ENCODE measurements at regions not wholly inside any gene's neighbourhood (a gene's known extent, or its start where the extent isn't known, plus 50 kb on each side); places are given as distances from the start of the nearest gene placed in this dataset.

GRCh38 chr13:65103351-65103750 is 2126.8 kb downstream of the PCDH9 start:
- intact Hi-C loops (cut with DNase I) = no loop called here

GRCh38 chr13:65095161-65096082 is 2134.7 kb downstream of the PCDH9 start:
- intact Hi-C loops (cut with DNase I) = no loop called here
- no peak for ATAC-seq
- DNase-seq (ENCODE audit: missing footprints) = no peak

More at GRCh38 chr13:65103351-65103750, 2126.8 kb downstream of the PCDH9 start:
- no peak for DNase-seq (ENCODE audit: missing footprints)
- no peak for ATAC-seq

GRCh38 chr13:65093357-65093756 is 2136.8 kb downstream of the PCDH9 start:
- ATAC-seq (no peak), DNase-seq (ENCODE audit: missing footprints) (no peak)
- intact Hi-C loops (cut with DNase I) = no loop called here

GRCh38 chr13:65091031-65091430 is 2139.1 kb downstream of the PCDH9 start:
- ATAC-seq (no peak), DNase-seq (ENCODE audit: missing footprints) (no peak)
- intact Hi-C loops (cut with DNase I) = no loop called here

GRCh38 chr13:65090186-65090585 is 2139.9 kb downstream of the PCDH9 start:
- DNase-seq (ENCODE audit: missing footprints) (no peak), ATAC-seq (no peak)
- intact Hi-C loops (cut with DNase I) = no loop called here

- ATAC-seq = no peak
- intact Hi-C loops (cut with DNase I) = no loop called here
- no peak for DNase-seq (ENCODE audit: missing footprints)
Observed at GRCh38 chr13:65088906-65089305, 2141.2 kb downstream of the PCDH9 start.

- no peak for ATAC-seq
- intact Hi-C loops (cut with DNase I) = no loop called here
- no peak for DNase-seq (ENCODE audit: missing footprints)
Observed at GRCh38 chr13:65085977-65086376, 2144.2 kb downstream of the PCDH9 start.

GRCh38 chr13:65074248-65074647 is 2155.9 kb downstream of the PCDH9 start:
- intact Hi-C loops (cut with DNase I) = no loop called here
- ATAC-seq = no peak
- DNase-seq (ENCODE audit: missing footprints) = no peak

GRCh38 chr13:65064967-65065366 is 2165.2 kb downstream of the PCDH9 start:
- ATAC-seq = no peak
- intact Hi-C loops (cut with DNase I) = no loop called here
- DNase-seq (ENCODE audit: missing footprints) = no peak

GRCh38 chr13:65063753-65064152 is 2166.4 kb downstream of the PCDH9 start:
- DNase-seq (ENCODE audit: missing footprints) (no peak), ATAC-seq (no peak)
- intact Hi-C loops (cut with DNase I) = no loop called here

GRCh38 chr13:65057986-65058385 is 2172.2 kb downstream of the PCDH9 start:
- intact Hi-C loops (cut with DNase I) = no loop called here
- no peak for ATAC-seq
- DNase-seq (ENCODE audit: missing footprints) = no peak

GRCh38 chr13:65054277-65054676 is 2175.9 kb downstream of the PCDH9 start:
- no peak for ATAC-seq
- intact Hi-C loops (cut with DNase I) = no loop called here
- DNase-seq (ENCODE audit: missing footprints) = no peak

GRCh38 chr13:65036999-65037398 is 2193.1 kb downstream of the PCDH9 start:
- intact Hi-C loops (cut with DNase I) = no loop called here
- DNase-seq (ENCODE audit: missing footprints) = no peak
- no peak for ATAC-seq

- ATAC-seq (no peak), DNase-seq (ENCODE audit: missing footprints) (no peak)
- intact Hi-C loops (cut with DNase I) = no loop called here
Observed at GRCh38 chr13:65035302-65035701, 2194.8 kb downstream of the PCDH9 start.

- ATAC-seq (no peak), DNase-seq (ENCODE audit: missing footprints) (peak; percentile 18)
- intact Hi-C loops (cut with DNase I) = no loop called here
Observed at GRCh38 chr13:65034266-65034665, 2195.9 kb downstream of the PCDH9 start.

GRCh38 chr13:65032825-65033224 is 2197.3 kb downstream of the PCDH9 start:
- ATAC-seq (no peak), DNase-seq (ENCODE audit: missing footprints) (no peak)
- intact Hi-C loops (cut with DNase I) = no loop called here

- intact Hi-C loops (cut with DNase I) = no loop called here
- no peak for ATAC-seq
Observed at GRCh38 chr13:65028101-65028500, 2202.0 kb downstream of the PCDH9 start.

GRCh38 chr13:65026505-65026904 is 2203.6 kb downstream of the PCDH9 start:
- ATAC-seq (no peak), DNase-seq (ENCODE audit: missing footprints) (no peak)
- intact Hi-C loops (cut with DNase I) = no loop called here

More at GRCh38 chr13:65028101-65028500, 2202.0 kb downstream of the PCDH9 start:
- no peak for DNase-seq (ENCODE audit: missing footprints)

- ATAC-seq = no peak
- no peak for DNase-seq (ENCODE audit: missing footprints)
- intact Hi-C loops (cut with DNase I) = no loop called here
Observed at GRCh38 chr13:65011378-65011777, 2218.8 kb downstream of the PCDH9 start.

GRCh38 chr13:64997438-64997837 is 2232.7 kb downstream of the PCDH9 start:
- intact Hi-C loops (cut with DNase I) = no loop called here
- DNase-seq (ENCODE audit: missing footprints) (no peak), ATAC-seq (no peak)

Measured in Right ventricle myocardium inferior (tissue), 1 donor.